NCI-H526 treated with DMSO at 0.1 percent for 48 hours (cell line): ENCODE measurements at regions not wholly inside any gene's neighbourhood (a gene's known extent, or its start where the extent isn't known, plus 50 kb on each side); places are given as distances from the start of the nearest gene placed in this dataset.
"Not testable (repeated sequence)": the region's sequence is repeated elsewhere in the genome, so short reads cannot be mapped to it uniquely, and the experiment has no call there.

ENCODE experiments used
- DNase-seq: peaks from one replicate; lab custom pipeline; 2025; lab: John Stamatoyannopoulos, UW

DNA sequence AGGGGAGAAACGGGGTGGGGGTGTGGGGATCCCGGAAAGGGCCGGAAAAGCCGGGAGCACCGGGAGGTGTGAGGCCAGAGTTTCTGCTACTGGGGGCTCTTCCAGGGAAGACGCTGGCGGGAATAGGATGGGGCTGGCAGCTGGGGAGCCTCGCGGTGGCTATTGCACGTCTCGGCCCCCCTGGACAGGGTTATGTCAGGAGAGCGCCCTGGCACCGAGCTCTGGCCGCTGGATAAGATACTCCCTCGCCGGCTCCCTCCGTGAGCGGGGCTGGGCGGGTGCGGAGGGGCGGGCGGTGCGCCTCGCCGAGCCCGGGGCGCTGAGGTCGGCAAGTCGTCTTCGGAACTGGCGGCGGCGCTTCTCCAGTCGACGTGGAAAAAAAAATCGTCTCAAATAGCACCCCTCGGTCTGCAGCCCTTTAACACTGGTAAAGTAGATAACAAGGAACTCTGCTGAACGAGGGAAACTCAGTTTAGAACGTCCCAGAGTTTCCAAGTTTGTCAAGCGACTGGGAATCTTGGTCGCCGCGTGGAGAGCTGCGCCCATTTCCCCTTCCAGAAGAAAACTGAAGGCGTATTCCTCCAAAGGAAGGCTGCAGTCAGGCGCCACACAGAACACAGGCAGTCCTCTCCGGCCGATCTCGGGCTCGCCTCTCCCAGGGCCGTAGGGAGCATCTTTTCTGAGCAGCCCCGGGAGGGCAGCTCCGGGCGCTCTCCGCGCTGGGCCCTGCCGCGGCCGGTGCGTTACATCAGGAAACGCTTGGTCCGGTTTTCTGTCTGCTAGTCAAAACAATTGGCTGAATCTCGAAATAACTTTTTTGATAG is 115.1 kb downstream of the KCNRG start:
- DNase-seq = peak; percentile 67

GRCh38 chr13:50131920-50132903 is 117.0 kb downstream of the KCNRG start:
- DNase-seq = no peak

DNA sequence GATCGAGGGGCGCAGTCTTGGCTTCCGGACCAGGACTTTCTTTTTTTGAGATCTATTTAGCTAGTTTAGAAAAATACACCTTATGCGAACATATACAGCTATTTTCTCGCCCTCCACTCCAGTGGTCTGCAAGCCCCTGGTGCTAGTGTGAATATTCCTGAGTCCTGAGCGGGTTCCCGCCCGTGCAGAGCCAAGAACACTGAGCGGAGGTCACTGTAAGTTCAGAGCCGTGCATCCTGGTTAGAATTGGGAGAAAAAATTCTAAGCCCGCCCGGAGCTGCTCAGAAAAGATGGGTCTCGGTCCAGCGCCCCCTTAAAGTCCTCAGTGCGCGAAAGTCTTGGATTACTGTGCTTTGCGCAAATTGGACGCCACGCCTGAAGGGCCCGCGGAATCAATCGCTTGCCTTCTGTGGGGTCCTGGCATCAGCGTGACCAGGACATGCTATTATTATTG is 117.7 kb downstream of the KCNRG start:
- no peak for DNase-seq

DNA sequence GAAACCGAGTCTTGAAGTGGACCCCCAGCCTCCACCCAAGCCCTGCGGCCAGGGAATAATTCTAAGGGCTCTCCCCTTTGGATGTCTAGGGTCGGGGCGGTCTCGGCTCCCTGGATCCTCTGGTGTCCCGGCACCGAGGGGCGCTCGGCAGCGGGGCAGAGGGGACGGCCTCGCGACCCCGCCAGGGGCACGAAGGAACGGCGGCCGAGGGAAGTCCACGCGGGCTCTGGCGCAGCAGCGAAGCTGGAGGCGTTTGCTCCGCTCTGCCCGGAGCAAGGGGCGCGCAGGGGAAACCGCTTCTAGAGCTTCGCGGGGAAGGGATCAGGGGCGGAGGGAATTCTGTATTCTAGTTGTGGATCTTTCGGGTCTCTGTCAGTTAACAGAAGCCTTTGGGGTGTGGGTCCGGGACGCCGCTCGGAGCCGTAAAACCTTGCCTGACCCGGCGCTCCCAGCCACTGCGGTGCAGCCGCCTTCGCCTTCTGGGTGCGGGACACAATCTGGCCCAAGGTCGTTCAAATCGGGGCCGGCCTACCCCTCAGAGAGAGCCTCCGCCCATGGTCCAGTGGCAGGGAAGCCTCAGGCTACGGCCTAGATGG is 118.2 kb downstream of the KCNRG start:
- no peak for DNase-seq

DNA sequence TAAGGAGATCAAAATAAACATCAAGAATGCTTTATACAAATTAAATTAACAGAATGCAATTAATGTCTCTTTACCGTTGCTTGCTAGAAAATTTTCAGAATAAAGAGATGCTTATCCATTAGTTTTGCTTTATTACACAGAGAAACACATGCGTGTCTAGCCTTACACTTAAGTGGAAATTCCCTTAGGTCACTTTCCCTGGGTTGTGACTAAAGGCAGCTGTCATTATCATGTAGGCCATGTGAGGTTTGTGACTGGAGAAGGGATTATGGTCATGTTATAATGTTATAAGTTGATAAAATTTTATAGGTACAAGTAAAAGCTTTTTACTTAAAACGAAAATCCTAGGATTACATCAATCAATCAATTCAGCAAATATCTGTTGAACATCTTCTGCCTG is 121.0 kb downstream of the KCNRG start:
- no peak for DNase-seq

DNA sequence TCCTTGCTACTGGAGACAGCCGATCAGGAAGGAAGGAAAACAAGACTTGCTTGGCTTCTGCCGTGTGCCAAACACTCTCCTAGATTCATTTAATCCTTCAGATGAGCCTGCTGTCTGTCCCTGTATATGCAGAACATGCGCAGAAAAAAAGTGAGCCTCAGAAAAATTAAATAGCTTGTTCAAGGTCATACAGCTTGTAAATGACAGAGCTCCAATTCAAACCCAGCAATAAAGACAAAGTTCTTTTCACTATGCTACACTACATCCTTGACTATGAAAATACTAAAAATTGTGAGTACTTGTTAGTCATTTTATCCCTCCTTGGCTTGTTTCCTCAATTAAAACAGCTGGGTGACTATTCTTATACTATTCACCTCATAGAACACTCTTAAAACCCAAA is 121.4 kb downstream of the KCNRG start:
- no peak for DNase-seq

DNA sequence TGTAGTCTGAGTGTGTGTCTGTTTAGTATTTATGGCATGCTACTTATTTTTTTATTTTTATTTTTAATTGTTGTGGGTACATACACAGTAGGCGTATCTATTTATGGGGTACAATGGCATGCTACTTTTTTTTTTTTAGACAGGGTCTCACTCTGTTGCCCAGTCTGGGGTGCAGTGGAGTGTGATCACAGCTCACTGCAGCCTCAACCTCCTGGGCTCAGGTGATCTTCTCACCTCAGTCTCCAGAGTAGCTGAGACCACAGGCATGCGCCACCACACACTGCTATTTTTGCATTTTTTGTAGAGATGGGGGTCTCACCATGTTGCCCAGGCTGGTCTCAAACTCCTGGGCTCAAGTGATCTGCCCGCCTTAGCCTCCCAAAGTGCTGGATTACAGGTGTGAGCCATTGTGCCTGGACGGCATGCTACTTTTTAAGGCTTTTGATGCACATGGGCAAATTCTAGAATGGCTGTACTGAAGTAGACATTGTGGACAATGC is 124.2 kb downstream of the KCNRG start:
- DNase-seq = not testable (repeated sequence)

DNA sequence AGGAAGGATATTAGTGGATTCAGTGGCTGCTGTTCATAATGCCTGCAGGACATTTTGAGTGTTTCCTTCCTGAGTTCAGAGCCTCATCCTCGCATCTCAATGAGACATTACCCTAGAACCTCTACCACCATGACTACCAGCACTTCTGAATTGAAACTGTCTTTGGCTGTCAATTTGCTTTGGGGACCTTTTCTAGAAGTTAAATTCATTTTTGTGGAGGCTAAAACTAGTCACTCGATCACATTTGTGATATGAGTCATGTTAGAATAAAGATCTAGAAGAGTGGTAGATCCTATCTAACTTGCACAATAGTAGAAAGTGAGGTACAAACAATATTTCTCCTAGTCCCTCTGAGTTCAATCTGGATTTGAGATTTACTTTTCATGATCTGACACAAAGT is 124.9 kb downstream of the KCNRG start:
- DNase-seq = no peak

DNA sequence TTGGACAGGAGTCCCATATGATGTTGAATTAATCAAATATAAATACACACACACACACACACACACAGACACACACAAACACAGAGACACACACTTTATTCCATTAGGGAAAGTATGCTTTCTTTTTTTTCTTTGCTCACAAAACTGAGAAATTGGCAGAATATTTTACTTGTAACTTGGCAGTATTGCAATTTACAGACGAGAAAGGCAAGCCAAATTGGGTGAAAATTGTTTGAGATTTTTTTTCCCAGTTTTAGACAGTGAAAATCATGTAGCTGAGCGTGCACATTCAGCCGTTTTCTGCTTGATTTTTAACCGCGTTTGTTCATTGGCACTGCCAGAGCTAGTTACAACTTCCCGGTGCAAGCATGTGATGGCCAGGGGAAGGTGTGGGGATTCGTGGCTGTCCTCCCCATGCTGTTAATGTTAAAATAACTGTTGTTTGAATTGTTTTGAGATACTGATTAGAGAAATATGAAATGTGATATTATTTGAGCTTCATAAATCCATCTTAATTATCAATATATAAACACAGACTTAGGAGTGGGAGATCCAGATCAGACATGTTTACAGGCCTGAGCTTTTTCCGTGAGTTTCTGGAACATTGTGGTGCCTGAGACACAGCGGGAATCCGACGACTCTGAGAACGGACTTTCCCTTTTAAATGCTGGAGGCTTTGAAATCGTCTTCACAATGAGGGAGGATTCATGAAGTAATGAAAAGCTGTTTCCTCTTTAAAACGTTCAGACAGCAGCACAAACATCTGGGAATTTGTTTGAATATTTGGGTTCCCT is 125.5 kb downstream of the KCNRG start:
- DNase-seq = no peak

DNA sequence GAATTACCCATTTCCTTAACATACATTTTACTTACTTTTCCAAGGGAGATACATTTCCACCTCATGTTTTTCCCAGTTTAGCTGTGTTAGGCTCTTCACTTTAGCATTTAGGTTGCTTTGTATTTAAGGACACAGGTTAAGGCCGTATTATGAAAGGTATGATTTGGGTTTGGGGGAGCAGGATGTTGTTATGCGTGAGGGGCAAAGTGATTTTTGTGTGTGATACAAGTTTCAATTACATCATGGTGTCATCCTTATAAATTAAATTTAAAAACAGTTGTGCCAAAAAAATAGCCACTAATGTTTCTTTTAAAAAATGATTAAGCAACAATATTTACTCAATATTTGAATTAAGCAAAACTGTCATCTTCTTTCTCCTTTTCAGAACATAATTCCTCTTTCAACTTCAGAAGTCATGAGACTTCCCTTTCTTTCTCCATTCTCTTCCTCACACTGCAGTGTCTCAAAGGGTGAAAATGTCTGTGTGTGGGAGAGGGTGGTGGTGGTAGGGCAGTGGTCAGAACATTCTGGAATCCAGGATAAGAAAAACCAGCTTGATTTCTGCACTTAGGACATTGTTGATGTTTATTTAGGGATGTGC is 126.2 kb downstream of the KCNRG start:
- no peak for DNase-seq

- DNase-seq = peak; percentile 40
Observed at GRCh38 chr13:50144246-50145160, 129.3 kb downstream of the KCNRG start.

DNA sequence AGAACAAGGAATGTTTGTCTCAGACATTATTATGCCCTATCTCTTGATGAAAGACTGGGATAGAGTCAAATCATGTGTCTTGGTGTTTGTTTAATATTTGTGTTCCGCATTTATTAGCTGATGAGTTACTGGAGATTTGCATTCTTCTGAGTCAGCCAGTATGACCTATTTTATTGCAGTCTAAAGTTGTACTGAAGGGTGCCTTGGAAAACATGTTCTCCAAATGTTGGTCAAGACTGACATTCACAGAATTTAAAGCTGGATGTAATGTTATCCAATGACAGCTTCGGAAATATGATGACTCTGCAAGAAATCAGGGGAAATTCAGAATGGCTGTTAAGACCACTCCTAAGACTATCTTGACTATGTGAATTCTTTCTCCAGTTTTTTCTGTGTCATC is 134.0 kb downstream of the KCNRG start:
- peak; percentile 99 for DNase-seq

DNA sequence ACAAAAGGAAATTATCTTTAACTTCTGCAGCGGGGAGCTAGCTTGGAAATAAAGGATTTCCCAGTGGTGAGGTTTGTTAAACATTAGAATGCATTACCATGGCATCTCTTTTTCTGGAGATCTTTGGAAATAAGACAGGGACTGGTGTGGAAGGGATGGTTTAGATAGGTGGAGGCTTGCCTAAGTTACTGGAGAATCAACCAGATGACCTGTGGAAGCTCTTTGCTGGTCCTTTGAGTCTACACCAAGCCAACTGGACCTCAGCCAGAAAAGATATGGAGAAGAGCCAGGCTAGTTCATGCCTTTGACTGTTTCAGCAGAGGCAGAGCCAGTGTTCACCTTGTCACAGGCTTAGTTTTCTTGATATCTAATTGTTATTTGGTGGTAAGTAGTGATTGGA is 134.7 kb downstream of the KCNRG start:
- peak; percentile 67 for DNase-seq

GRCh38 chr13:50152224-50152623 is 137.0 kb downstream of the KCNRG start:
- no peak for DNase-seq

GRCh38 chr13:50152655-50153309 is 137.5 kb downstream of the KCNRG start:
- DNase-seq = no peak

DNA sequence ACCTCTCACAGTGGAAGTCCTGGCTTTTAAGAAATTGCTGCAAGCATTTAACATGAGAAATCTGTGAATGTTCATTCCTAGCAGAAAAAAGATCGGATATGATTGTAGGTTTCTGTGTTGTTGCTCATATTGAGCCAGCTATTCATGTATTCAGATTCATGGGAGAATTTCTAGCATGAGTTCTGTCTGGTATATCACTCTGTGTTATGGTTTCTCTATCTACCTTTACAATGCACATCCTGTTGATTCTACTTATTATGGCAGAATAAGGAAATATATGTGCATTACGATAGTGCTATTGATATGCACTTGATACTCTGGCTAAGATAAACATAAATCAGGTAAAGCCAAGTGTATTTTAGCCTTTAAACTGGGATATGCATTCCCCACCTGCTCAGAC is 138.2 kb downstream of the KCNRG start:
- DNase-seq = no peak

DNA sequence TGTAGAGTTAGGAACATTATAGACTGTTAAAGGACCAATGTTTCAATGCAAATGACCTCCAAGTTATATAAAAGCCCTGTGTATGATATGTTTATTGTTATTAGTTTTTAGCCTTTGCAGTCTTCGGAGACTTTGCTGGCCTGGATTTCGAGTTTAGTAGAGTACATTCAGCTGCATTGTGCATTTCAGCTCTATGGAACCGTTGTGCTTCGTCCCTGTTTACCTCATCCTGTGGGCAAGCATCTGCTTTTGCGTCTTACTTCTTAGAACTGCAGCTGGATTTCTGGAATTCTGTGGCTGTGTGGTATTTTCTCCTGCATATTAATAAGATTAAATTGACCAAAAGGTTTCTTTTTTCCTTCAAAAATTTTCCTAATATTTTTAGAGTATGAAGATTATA is 138.6 kb downstream of the KCNRG start:
- no peak for DNase-seq

GRCh38 chr13:50154697-50155096 is 139.5 kb downstream of the KCNRG start:
- DNase-seq = no peak

DNA sequence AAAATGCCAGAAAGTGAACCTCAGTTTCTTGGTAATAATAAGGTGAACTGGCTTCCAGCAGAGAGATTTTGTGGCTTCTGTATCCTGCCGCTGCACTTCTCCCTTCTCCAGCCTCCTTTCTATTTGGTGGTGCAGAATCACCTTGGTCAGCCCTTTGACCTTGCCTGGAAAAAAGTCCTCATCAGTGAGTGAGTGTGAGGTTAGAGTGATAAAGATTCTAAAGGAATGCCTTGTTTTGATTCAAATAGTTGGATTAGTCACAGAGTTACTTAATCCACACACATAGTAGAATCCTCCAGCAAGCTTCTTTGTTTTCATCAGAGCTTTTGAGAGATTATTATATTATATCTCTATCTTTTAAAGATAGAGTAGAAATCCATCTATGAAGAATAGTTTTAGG is 140.9 kb downstream of the KCNRG start:
- DNase-seq = no peak
